NCI-H2227 treated with DMSO at 0.1 percent for 48 hours (cell line): ENCODE measurements at regions not wholly inside any gene's neighbourhood (a gene's known extent, or its start where the extent isn't known, plus 50 kb on each side); places are given as distances from the start of the nearest gene placed in this dataset.

Source experiments
- DNase-seq: peaks from one replicate; lab custom pipeline; 2025; lab: John Stamatoyannopoulos, UW

DNA sequence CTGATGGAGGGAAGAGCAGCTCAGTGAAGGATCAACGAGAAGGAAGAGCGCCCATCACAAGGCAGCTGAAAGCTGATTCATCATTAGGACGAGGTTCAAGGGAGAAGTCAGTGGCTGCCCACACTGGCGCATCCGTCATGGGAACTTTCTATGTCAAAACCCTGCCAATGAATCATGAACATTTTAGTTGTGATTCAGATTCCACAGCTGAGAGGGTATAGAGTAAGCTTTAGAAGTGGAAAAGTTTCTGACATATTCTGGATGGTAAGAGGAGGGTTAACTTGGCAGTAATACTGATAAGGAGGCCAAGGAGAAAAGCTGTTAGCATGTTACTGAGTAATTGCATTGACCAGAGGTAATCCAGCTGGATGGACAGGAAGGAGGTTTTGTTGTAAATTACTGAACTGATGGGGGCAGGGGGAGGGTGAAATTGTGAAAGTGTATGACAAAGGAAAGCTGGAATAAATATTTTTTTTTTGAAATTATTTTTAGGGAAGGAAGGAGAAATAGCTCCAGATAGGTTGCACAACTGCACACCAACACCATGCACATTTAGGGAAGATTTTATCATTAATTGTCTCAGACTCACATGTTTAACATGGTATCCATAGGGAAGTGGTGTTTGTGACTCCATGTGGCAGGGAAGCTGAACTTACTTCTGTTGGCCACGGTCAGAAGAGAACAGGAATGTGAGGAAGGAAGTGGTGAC, 78.3 kb upstream of the NRP1 start:
- DNase-seq = no peak

DNA sequence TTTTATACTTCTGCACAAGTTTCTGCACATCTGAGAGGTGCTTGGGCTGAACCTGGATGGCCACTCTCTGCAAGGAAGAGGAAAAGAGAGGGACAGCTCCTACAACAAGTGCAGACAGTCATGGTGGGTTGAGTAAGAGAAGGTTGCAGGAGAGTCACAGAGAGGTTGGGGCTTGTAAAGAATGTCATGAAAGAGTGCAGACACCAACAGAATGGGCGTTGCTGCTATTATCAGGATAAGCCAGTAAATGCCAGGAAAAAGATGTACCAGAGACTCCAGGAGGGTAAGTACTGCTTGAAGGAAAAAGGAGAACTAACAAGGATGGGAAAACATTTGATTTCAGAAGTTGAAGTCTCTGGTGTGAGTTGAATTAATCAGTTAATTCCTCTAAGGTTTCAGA, 77.8 kb upstream of the NRP1 start:
- no peak for DNase-seq

DNA sequence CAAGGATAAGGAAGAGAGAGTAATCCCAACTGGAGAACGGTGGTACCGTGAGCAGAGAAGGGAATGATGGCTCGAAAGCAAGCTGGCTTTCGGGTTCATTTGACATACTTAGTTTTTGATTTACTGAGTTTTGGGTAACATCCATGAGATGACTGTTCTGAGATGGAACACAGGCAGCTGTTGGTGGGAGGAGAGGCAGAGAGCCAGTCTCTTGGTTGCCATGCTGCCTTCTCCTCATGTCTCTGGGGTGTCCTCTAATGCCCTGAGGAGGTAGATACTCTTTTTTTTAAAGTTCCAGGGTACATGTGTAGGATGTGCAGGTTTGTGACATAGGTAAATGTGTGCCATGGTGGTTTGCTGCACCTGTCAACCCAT, 76.4 kb upstream of the NRP1 start:
- no peak for DNase-seq

DNA sequence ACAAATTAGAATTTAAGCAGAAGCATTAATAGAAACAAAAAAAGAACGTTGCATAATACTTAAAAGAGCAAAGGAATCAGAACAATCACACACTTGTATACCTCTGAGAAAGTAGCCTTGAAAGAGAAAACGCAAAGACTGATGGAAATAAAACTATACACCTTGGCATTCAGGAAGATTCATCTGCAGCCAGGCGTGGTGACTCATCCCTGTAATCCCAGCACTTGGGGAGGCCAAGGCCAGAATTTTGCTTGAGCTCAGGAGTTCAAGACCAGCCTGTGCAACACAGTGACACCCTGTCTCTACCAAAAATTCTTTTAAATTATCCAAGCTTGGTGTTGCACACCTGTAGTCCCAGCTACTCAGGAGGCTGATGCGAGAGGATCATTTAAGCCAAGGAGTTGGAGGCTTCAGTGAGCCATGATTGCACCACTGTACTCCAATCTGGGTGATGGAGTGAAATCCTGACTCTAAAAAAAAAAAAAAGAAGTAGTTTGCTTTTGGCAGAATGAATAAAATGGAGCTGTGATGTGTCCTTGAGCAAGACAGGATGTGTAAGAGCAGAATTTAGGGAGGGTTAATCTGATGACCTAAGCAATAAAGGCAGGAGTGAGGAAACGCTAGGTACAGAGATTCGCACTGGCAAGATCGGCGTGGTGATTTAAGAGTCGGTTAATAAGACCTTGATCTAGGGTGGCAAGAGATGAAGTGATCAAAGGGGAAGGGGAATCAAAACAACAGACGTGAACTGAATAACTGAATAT, 75.8 kb upstream of the NRP1 start:
- no peak for DNase-seq

DNA sequence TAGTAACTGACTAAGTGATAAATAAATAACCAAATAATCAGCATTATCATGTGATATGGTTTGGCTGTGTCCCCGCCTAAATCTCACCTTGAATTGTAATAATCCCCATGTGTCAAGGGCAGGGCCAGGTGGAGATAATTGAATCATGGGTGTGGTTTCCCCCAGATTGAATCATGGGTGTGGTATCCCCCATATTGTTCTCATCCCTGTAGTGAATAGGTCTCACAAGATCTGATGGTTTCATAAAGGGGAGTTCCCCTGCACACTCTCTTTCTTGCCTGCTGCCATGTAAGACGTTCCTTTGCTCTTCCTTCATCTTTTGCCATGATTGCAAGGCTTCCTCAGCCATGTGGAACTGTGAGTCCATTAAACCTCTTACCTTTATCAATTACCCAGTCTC, 72.1 kb upstream of the NRP1 start:
- DNase-seq = no peak

DNA sequence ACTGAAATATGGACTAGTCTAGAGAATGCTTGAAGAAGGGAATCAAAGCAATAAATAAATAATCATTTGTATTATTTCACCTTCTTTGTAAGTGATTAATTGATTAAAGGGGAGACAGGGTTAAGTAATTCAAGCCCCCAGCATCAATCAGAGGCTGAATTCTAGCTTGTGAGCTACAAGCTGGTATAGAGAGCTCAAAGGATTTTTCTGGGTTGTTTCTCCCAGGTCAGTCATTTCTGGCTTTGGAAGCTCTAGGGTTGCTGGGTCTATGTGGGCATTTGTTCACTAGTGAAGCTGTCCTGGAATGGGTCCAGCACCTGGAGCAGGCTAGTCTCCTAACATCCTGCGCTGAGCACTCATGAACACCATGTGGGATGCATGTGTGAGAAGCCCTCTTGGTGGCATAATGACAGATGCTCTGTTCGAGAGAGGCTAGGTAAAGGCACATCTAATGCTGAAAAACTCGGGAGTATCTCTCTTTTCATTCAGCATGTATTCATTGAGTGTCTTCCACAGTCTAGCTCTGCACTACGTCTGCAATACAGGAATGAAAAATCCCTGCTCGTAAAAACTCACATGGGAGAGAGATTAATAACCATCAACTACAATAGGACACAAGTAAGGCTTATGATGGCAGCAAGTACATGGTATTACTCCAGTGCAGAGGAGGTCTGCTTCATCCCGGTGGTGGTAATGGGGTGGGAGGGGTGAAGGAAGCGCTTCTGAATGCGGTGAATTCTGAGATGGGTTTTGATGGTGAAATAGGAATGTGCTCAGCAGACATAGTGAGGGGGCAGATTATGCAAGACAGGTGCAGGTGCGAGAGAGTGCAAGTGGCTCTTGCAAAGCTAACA, 68.0 kb upstream of the NRP1 start:
- no peak for DNase-seq

DNA sequence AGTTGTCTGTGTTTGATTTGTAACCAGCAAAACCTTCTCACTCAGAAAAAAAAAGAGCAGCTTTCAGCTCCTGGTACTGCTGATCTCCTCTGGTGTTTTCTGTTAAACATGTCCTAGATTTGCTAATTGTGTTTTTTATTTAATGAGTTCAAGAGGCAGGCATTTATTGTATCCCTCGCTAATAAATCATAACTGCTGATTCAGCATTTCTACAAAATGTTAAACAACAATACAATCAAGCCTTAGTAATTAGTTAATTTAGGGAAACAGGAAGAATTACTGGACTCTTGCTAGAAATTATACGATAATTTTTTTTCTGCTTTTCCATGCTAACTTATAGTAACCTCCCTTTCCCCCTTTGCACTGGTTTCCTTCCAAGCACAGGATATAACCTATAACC, 66.8 kb upstream of the NRP1 start:
- DNase-seq = no peak

DNA sequence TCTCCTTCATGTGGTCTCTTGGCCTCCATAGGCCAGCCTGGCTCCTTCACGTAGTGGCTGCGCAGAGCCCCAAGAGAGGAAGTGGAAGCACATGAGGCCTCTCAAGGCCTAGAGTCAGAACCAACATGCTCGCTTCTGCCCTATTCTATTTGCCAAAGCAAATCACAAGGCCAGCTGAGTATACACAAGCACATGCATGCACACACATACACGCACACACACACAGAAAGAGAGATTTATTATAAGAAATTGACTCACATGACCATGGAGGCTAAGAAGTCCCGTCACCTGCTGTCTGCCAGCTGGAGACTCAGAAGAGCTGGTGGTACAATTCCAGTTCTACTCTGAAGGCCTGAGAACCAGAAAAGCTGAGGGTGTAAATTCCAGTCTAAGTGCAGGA, 64.3 kb upstream of the NRP1 start:
- DNase-seq = no peak

DNA sequence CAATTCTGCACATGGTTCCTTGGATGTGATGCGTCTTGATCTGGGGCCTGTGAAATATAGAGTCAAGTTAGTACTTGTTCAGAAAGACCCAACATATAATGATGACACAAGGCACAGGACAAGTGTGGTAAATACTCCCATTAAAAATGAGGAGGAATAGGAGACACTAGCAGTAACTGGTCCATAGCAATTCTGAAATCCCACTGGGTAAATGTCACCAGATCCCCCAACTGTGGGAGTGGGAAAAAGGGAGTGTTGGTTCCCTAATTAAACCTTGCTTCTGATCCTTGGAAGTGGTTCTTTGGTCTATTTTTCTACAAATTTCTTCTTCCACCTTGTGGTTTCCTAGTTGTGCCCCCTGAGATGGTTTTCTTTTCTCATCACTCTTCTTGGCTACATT, 62.5 kb upstream of the NRP1 start:
- DNase-seq = no peak

DNA sequence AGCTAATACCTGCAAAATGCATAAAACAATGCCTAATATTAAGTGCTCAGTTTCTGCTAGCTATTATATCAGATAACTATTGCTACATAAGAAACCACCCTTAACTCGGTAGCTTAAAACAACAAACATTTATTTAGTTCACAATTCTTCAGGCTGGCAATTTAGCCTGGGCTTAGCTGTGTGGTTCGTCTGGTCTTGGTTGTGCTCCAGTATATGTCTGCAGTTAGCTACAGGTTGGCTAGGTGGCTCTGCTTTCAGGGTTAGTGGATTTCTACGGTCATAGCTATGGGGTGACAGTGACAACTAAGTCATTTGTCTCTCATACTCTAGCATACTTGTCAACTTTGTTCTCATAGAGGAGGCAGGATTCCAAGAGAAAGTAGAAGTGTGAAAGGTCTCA, 61.8 kb upstream of the NRP1 start:
- no peak for DNase-seq

DNA sequence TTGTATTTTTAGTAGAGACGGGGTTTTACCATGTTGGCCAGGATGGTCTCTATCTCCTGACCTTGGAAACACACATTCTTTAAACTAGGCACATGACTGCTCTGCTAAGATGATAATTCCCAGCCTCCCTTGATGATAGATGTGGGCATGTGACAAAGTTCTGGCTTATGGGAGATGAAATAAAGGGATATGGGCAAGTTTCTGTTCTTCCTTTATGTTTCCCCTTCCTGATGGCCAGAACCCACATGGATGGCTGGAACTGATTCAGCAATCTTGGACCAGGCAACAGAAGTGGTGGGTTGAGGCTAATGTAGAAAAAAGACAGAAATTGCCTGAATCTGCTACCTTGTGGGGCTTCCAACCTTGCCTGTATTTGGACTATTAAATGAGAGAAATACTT, 60.7 kb upstream of the NRP1 start:
- DNase-seq = no peak

DNA sequence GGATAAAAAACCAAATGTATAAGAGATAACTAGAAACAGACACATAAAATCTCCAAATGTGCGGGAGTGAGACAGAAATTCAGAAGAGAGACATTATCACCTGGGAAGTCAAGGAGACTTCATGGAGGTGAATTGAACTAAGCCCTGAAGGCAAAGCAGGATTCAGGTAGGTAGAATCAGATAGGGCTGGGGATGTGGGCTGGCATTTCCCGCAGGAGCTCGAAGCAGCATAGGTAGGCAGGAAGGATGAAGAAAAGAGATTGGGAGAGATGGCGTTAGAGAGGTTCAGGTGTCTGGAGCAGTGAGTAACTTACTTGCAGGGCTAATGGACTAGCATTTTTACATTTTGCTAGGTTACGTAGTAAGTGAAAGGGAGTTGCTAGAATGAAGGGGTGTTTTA, 58.2 kb upstream of the NRP1 start:
- DNase-seq = no peak

DNA sequence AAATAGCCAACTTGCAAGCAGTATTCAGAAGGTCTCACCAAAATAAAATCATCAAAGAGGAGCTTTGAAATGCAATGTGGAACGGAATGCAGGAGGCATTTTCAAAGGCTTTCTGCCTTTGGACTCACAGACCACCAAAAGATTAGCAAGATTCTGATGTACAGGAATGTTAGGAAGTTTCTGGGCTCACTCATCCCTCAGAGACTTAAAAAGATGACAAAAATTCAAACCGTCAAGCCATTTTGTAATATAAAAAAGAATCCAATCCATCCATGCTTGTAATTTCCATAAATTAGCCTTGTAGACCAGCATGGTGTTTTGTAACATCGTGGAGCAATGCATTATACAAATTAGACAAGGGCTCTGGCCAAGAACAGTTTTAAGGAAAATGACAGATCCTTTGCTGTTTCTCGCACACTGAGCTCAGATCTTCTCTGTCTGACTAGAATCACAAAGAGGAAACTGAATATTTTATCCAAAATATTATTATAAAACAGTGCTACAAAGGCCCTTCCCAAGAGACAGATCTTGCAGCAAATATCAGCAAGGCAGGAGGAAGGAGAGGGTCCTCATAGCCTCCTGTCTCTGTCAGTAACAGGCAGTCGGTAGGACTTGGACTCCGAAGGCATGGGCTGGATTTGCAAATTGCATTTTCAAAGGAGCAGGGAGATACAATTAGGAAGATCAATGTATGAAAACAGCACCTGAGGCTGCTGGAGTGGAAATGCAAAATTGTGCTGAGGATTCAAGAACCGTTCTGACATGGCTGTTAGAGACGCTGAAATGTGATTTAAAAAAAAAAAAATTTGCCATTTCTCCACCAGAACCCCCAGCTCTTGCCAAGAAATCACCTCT, 57.4 kb upstream of the NRP1 start:
- DNase-seq = no peak

DNA sequence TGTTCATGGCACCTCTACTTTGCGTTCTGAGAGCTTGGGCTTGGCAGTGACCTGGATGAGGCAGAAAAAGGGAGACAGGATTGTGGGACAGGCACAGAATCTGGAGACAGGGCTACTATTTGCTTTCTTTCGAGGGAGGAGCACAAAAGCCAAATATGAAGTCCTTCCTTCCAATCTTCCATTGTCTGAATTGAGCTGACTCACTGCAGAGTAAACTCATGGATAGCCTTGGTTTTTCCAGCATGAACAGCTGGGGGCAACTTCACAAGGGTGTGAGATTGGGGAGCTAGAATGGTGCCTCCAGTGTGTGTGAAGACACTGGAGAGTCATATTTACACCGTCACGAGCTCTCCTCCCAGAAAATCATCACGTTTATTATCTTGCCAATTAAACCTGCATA, 55.6 kb upstream of the NRP1 start:
- DNase-seq = no peak

DNA sequence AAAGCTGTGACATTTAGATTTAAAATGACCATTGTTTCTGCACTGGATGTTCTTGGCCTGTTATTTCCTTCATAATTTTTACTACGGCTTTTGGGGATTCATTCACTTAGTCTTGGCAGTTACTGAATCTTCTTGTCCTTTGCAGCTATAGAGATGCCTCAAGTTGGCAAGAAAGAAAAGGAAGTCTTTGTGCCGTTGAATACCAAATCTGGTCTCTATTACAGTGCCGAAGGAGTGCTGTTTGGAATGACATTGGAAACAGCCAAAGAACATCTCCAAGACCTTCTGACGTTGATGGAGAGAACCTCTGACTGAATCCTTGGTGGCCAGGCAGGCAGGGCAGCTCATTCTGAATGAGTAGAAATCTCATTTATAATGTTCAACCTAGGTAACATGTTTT, 54.3 kb upstream of the NRP1 start:
- no peak for DNase-seq

DNA sequence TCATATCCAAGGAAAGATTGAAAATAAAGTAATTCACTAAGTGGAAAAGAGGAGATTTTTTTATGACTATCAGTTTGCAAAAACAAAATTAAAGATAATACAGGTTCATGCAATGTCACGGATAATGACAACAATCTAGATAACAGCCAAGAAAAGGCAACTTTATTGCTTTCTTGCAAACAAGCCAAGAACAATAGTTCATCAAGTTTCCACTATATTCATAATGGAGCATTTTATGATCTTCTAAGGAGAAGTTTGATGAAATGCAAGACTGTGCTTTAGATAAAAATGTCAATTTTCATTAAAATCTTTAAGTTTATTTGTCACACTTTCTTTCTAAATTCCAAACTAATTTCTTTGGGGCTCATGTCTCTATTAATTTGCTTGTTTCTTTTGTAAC, 53.9 kb upstream of the NRP1 start:
- DNase-seq = no peak

DNA sequence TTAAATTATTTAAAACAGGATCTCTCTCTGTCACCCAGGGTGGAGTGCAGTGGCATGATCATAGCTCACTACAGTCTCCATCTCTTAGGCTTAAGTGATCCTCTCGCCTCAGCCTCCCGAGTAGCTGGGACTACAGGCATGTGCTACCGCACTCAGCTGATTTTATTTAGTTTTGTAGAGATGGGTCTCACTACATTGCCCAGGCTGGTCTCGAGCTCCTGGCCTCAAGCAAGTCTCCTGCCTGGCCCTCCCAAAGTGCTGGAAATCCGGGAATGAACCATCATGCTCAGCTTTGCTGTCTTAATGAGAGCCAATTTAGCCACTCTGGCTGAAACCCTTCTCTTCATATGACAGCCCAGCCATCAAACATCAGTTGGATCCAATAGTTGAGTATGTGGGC, 53.3 kb upstream of the NRP1 start:
- no peak for DNase-seq

DNA sequence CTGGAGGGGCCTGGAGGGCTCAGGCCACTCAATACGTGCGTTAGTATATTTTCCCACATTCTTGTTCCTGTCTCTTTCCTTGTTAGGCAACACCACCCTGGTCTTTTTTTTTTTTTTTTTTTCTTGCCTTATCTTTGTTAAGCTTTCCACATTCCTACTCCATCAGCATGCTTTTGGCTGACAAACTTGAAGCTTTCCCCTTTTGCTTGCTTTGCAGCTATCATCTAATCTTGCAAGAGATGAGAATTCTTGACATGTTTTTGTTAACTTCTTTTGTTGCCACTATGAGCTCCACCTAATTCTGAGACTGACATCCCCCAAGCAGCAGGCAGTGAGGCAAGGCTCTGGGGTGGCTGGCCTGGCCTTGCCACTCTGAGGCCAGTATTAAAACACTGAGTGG, 52.5 kb upstream of the NRP1 start:
- DNase-seq = no peak

DNA sequence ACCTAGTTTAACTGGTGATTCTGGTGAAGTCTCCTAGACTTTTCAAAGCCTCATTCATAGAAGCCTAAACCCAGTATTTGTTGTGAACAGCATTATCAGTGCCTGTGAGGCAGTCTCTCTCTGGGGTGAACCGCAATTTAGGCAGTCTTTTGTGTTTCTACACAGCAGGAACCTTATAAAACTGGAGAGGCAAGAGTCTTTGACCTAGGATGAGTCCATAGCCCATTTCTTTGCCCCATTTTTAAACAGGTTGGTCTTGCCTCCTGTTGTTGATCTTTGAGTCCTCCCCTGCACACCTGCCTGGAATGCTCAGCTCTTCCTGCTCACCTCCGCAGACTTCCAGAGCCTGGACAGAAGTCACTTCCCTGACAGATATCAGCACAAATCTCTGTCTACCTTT, 51.2 kb upstream of the NRP1 start:
- DNase-seq = no peak

DNA sequence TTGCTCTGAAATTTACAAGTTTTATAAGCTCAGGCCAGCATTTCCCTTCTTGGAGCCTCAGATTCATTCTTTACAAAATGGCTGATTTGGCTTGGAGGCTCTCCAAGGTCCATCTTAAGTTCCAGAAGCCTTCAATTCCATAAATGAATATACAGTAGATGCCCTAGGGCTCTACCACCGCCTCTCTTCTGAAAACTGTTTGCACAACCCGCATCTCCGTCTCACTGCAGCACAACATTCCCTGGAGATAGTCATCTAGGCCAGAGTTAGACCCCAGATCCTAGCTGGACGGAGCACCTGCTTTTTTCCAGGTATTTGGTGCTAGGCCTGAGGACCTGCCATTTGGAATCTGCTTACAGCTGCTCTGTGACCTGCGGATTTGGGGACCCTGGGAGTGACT, 50.5 kb upstream of the NRP1 start:
- no peak for DNase-seq
